Suppressor macrophage treated with lipopolysaccharide for 4 hours (primary cell): ENCODE measurements at regions not wholly inside any gene's neighbourhood (a gene's known extent, or its start where the extent isn't known, plus 50 kb on each side); places are given as distances from the start of the nearest gene placed in this dataset.

ENCODE experiments used
- DNase-seq: peaks from one replicate; pipeline ENCODE4 v3.0.0-alpha.2; 2020

- DNase-seq = no peak
These were observed 253.8 kb upstream of the CITED2 start for GRCh38 chr6:139628270-139628669.

GRCh38 chr6:139627091-139627490 is 252.6 kb upstream of the CITED2 start:
- no peak for DNase-seq

- peak; percentile 80 for DNase-seq
These were observed 251.8 kb upstream of the CITED2 start for GRCh38 chr6:139625998-139626975.

- DNase-seq = no peak
These were observed 250.9 kb upstream of the CITED2 start for GRCh38 chr6:139625081-139625939.

- no peak for DNase-seq
These were observed 248.9 kb upstream of the CITED2 start for GRCh38 chr6:139623372-139623771.

- no peak for DNase-seq
These were observed 239.0 kb upstream of the CITED2 start for GRCh38 chr6:139613496-139613895.

GRCh38 chr6:139612135-139612465 is 237.7 kb upstream of the CITED2 start:
- DNase-seq = peak; percentile 34

- no peak for DNase-seq
These were observed 237.1 kb upstream of the CITED2 start for GRCh38 chr6:139611327-139612134.

GRCh38 chr6:139608466-139609261 is 234.2 kb upstream of the CITED2 start:
- no peak for DNase-seq

- DNase-seq = no peak
These were observed 230.9 kb upstream of the CITED2 start for GRCh38 chr6:139605350-139605749.

- DNase-seq = no peak
These were observed 229.1 kb upstream of the CITED2 start for GRCh38 chr6:139603581-139603980.

GRCh38 chr6:139602577-139602976 is 228.1 kb upstream of the CITED2 start:
- DNase-seq = no peak

- DNase-seq = no peak
These were observed 226.5 kb upstream of the CITED2 start for GRCh38 chr6:139600919-139601475.

- DNase-seq = no peak
These were observed 225.9 kb upstream of the CITED2 start for GRCh38 chr6:139600343-139600742.

GRCh38 chr6:139597771-139598755 is 223.6 kb upstream of the CITED2 start:
- DNase-seq = no peak

- DNase-seq = no peak
These were observed 222.8 kb upstream of the CITED2 start for GRCh38 chr6:139597087-139597763.

GRCh38 chr6:139595183-139595582 is 220.7 kb upstream of the CITED2 start:
- DNase-seq = no peak

GRCh38 chr6:139594333-139594965 is 220.0 kb upstream of the CITED2 start:
- DNase-seq = no peak

GRCh38 chr6:139593081-139593480 is 218.6 kb upstream of the CITED2 start:
- no peak for DNase-seq
